ENCODE measurements at regions not wholly inside any gene's neighbourhood (a gene's known extent, or its start where the extent isn't known, plus 50 kb on each side); places are given as distances from the start of the nearest gene placed in this dataset.

- no peak for TF ChIP-seq POLR2A (IDR thresholded peaks at IDR 0.05)
- no peak for TF ChIP-seq CTCF (IDR thresholded peaks at IDR 0.05)
Observed at GRCh38 chr15:98151096-98151495, 190.6 kb downstream of the ARRDC4 start.
